Left renal cortex interstitium (tissue), 4 donors: ENCODE measurements at regions not wholly inside any gene's neighbourhood (a gene's known extent, or its start where the extent isn't known, plus 50 kb on each side); places are given as distances from the start of the nearest gene placed in this dataset.
"Not testable (repeated sequence)": the region's sequence is repeated elsewhere in the genome, so short reads cannot be mapped to it uniquely, and the experiment has no call there.

Experiments used
- DNase-seq, 4 donors: peaks; one replicate each; pipeline ENCODE4 v3.0.0-alpha.2; 2013; ENCODE audit warnings: low read depth in 4 of 4, low spot score in 2 of 4, missing footprints in 1 of 4

DNA sequence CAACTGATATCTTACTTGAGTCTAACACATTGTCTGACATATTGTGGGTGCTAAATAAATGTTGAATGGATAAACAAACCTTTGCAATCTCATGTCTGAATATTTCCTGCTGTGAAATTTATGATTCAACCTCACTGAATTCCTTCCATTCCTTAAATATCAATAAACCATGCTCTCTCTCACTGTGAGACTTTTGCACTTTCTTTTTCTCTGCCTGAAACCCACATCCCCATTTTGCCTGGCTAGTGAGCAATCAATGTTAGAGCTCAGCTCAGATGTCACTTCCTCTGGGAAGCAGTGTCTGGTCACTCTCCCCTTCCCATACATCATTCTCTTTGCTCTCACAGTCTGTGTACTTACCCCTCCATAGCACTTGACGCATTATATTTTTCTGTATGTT, 383.7 kb upstream of the TRPC7 start:
- no peak for DNase-seq

DNA sequence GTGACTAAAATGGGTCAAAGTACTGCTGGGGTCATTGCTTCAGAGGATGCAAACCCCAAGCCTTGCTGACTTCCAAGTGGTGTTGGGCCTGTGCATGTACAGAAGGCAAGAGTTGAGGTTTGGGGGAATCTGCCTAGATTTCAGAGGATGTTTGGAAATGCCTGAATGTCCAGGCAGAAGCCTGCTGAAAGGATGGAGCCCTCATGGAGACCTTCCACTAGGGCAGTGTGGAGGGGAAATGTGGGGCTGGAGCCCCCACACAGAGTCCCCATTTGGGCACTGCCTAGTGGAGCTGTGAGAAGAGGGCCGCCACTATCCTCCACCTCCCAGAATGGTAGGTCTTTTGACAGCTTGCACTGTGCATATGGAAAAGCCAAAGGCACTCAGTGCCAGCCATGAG, 377.7 kb upstream of the TRPC7 start:
- DNase-seq: no peak

GRCh38 chr5:136740228-136740627, 374.9 kb upstream of the TRPC7 start:
- no peak for DNase-seq

GRCh38 chr5:136739271-136739670, 373.9 kb upstream of the TRPC7 start:
- DNase-seq: not testable (repeated sequence)

DNA sequence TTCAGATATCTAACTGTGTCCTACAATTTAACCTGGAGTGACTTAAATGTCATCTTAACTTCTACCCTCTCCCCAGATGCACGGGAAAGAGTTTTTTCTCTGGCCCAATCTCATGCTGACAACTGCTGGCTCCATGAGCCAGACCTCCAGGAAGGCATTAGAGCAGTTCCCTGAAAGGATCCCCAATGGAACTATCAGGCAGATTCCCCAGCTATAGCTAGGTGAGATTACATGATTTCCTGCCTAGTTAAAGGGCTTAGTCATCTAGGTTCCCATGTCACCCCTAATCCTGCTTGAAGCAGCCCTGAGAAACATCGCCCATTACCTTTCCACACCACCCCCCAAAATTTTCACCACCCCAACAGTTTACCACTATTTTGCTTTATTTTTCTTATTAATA, 373.5 kb upstream of the TRPC7 start:
- DNase-seq: no peak

GRCh38 chr5:136736021-136736420, 370.7 kb upstream of the TRPC7 start:
- DNase-seq: no peak

- not testable (repeated sequence) for DNase-seq
Measured at GRCh38 chr5:136735611-136736010, 370.3 kb upstream of the TRPC7 start.

GRCh38 chr5:136734628-136735027, 369.3 kb upstream of the TRPC7 start:
- DNase-seq: no peak

DNA sequence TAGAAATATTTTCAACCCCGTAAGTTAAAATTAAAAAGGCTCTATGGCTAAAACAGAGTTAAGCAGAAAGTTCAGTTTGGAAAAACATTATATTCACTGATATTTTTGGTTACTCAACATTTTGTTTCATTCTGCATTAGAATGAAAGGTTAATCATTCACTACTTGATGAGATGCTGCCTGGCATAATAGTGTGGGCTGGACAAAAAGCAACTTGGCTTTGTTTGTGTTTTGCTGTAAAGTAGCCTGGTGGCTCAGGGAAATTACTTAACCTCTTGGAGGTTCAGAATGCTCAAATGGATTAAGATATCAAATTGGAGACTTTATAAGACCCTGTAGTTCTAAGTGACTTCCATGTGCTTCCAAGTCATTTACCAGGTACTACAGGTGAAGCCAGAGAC, 367.4 kb upstream of the TRPC7 start:
- peak in 2 of 4 donors; percentile 11 to 28 for DNase-seq

GRCh38 chr5:136731241-136731900, 366.0 kb upstream of the TRPC7 start:
- no peak for DNase-seq

DNA sequence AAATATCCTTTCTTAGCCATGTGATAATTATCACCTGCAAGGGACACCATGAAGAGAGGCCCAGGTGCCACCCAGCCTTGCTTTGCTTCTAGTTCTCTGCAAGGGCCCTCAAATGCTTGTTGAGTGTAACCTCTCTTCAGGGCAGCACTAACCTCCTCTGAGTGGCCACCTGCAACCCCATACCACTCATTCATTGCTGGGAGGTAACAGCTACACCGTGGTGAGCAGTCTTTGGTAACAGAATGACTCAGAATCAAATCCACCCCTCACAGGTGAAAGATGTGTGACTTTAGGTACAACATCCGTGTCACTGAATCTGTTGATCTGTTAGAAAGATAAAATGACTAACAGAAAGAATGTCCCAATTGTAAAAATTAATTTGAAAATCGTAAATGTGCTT, 365.1 kb upstream of the TRPC7 start:
- no peak for DNase-seq

DNA sequence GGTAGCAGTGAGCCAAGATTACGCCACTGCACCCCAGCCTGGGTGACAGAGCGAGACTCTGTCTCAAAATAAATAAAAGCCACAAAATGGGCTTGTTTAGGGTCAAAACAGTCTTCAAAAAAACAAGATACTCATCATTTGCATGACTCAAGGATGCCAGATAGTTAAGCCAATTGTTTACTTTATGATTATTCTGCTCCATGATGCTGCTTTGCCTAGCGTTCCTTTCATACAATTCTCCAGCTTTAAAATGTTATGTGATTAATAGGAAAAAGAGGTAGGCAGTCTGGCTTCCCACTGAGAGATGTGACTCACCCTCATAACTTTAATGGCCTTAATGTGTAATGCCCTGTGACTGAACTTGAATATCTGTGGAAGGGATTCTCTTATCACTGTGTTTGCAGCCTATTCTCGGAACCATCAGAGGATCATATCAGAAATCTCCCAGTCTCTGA, 364.6 kb upstream of the TRPC7 start:
- DNase-seq: no peak

GRCh38 chr5:136726506-136726905, 361.2 kb upstream of the TRPC7 start:
- DNase-seq: no peak

DNA sequence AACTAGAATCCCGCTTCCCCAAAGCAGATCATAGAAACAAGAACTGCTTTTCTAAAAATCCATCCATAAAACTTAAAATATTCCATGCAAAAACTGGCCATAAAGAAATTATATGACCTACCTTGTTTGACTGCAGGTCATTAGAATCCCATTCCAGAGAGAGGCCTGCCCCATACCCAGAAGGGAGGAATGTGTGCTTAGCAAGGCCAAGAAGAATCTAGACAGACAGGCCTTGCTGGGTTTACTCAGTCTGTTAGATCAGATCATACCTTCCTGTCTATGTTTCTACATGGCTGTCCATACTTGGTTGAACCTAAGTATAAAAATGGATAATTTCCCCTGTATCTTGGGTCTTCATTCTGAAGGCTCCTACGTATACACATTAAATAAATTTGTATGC, 358.8 kb upstream of the TRPC7 start:
- DNase-seq: no peak

DNA sequence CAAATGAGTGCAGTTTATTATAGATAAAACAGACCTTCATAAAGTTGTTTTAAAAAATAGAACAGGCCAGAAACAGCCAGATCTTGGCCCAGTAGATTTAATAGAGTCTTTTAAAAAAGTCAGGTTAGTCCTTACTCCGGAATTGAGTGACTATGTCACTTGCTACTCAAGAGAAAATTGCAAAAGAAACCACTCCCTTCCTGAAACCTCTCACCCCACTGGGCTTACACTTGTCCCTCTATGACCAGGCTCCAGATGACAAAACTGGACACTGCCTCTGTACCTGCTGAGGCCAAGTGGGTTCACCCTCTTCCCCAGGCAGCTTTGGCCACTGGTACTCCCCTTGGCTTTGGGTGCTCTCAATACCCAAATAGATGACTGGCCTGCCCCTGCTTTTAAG, 357.2 kb upstream of the TRPC7 start:
- DNase-seq: no peak

- DNase-seq: no peak
Measured at GRCh38 chr5:136722086-136722485, 356.7 kb upstream of the TRPC7 start.

- no peak for DNase-seq
Measured at GRCh38 chr5:136720674-136721073, 355.3 kb upstream of the TRPC7 start.

- no peak for DNase-seq
Measured at GRCh38 chr5:136717917-136718316, 352.6 kb upstream of the TRPC7 start.

DNA sequence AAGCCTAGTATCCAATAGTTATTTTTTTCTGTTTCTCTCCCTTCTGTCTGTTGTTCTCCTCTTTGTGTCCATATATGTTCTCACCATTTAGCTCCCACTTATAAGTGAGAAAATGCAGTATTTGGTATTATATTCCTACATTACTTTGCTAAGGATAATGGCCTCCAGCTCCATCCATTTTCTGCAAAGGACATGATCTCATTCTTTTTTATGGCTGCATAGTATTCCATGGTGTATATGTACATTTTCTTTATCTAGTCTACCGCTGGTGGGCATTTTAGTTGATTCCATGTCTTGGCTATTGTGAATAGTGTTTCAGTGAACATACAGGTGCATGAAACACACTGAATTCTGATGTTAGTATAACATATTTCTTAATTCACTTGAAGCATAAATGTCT, 348.9 kb upstream of the TRPC7 start:
- DNase-seq: no peak

DNA sequence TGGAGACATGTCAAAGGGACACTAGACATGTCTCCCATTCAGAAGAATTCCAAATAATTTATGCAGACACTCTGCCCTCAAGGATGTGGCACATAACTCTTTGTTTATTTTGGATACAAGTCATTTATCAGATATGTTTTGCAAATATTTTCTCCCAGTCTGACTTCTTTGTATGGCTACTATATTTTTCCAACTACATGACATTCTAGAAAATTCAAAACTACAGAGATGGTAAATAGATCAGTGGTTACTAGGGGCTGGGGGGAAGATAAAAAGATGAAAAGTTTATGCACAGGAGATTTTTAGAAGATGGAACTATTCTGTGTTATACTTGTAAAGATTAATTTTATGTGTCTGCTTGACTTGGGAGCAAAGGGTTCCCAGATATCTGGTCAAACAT, 347.3 kb upstream of the TRPC7 start:
- DNase-seq: no peak

- no peak for DNase-seq
Measured at GRCh38 chr5:136710834-136711233, 345.5 kb upstream of the TRPC7 start.

DNA sequence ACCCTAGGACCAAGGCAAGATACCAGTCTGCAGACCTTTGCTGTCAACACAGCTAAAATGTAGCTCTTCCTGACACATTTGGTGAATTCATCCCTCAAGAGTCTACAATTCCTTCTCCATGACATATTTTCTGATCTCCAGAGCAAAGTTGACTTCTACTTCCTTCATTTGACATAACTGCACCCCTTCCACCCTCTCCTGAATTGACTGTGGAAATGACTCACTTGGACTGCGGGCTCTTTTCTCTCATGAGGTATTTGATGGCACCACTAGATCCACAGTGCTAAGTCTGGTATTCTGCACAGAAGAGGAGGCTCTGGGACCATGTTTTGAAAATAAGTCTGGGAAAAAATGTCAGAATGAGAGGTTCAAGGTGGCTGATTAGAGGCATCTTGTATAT, 338.4 kb upstream of the TRPC7 start:
- DNase-seq: no peak

GRCh38 chr5:136703036-136703435, 337.7 kb upstream of the TRPC7 start:
- DNase-seq: no peak
